A549 (cell line): ENCODE measurements at regions not wholly inside any gene's neighbourhood (a gene's known extent, or its start where the extent isn't known, plus 50 kb on each side); places are given as distances from the start of the nearest gene placed in this dataset.

Experiments used
- ATAC-seq, 2 experiments: fragments of 200-7000 bp in 1 of 2; fragments of >200 bp in 1 of 2; cut with Nextera tagmentation in 1 of 2; cut with Tn5 transposase in 1 of 2; 3 replicates each; pipeline versions ENCODE4 v1.8.0 to v1.9.1; 2018 to 2020; ENCODE audit warnings: mild to moderate bottlenecking in 1 of 2, moderate library complexity in 1 of 2
- CTCF ChIA-PET: fragments of 300-600 bp; sonication (Branson Sonifier 250); formaldehyde crosslinking; extraction: SDS; loops from one replicate; lab custom pipeline; 2021; ENCODE audit warnings: antibody characterized with exemption, inconsistent platforms; lab: Yijun Ruan, JAX
- POLR2A ChIA-PET: fragments of 350-600 bp; formaldehyde crosslinking; extraction: SDS; loops from one replicate; lab custom pipeline; 2021; ENCODE audit warnings: antibody characterized with exemption, inconsistent platforms; lab: Yijun Ruan, JAX
- DNase-seq, 2 experiments: peaks; one replicate each; pipeline versions ENCODE4 v3.0.0 to v3.0.0-alpha.2; 2011 to 2016; ENCODE audit warnings: low read depth in 1 of 2, low spot score in 1 of 2
- FAIRE-seq: peaks from 2 replicates; lab custom pipeline; 2011; peaks lifted over from hg19 to GRCh38; lab: Jason Lieb, UNC
- H3K27ac ChIP-seq, 2 experiments: fragments of >200 bp; sonication (Bioruptor Twin); formaldehyde crosslinking; 3 replicates each; pipeline ENCODE4 v1.5.1; 2016 to 2017
- H3K4me1 ChIP-seq: fragments of >200 bp; sonication (Bioruptor Twin); formaldehyde crosslinking; 3 replicates; pipeline ENCODE4 v1.6.1; 2016
- H3K4me2 ChIP-seq: fragments of >200 bp; sonication (Bioruptor Twin); formaldehyde crosslinking; 3 replicates; pipeline ENCODE4 v1.6.1; 2016
- H3K4me3 ChIP-seq: fragments of >200 bp; sonication (Bioruptor Twin); formaldehyde crosslinking; 3 replicates; pipeline ENCODE4 v1.5.1; 2016
- H3K9me3 ChIP-seq: fragments of >200 bp; sonication (Bioruptor Twin); formaldehyde crosslinking; 3 replicates; pipeline ENCODE4 v1.6.1; 2016
- BHLHE40 ChIP-seq: IDR thresholded peaks from 2 replicates; pipeline ENCODE4 v1.6.1; 2012; ENCODE audit warnings: low read depth, low read length, inconsistent platforms
- CHD2 ChIP-seq: fragments of 150-350 bp; IDR thresholded peaks from 2 replicates; pipeline ENCODE4 v1.6.1; 2014; ENCODE audit warnings: low read length; ENCODE audit not compliant: partially characterized antibody
- E2F6 ChIP-seq: IDR thresholded peaks from 2 replicates; pipeline ENCODE4 v1.6.1; 2012; ENCODE audit warnings: low read depth, borderline replicate concordance
- EHF ChIP-seq: fragments of 250-450 bp; sonication (Bioruptor Pico); IDR thresholded peaks from 2 replicates; pipeline ENCODE4 v1.5.0; 2020; ENCODE audit warnings: mild to moderate bottlenecking
- ELK1 ChIP-seq: fragments of 150-350 bp; IDR thresholded peaks from 2 replicates; pipeline ENCODE4 v1.6.1; 2014; ENCODE audit warnings: low read depth, mild to moderate bottlenecking, low read length
- EP300 ChIP-seq, 2 experiments: fragments of >200 bp; sonication (Bioruptor Twin); formaldehyde crosslinking; IDR thresholded peaks; 2 replicates in 1 of 2; 3 replicates in 1 of 2; pipeline ENCODE4 v1.6.1; 2016 to 2017
- FOSB ChIP-seq: fragments of 250-450 bp; sonication (Bioruptor Pico); IDR thresholded peaks from 2 replicates; pipeline ENCODE4 v1.5.0; 2020; ENCODE audit warnings: mild to moderate bottlenecking, moderate library complexity
- FOSL2 ChIP-seq, 2 experiments: fragments of 450-650 bp in 1 of 2; fragments of >200 bp in 1 of 2; sonication (Bioruptor Twin) in 1 of 2; formaldehyde crosslinking; IDR thresholded peaks; 2 replicates each; pipeline versions ENCODE4 v1.5.0 to v1.6.1; 2016 to 2020; ENCODE audit warnings: mild to moderate bottlenecking in 1 of 2, moderate library complexity in 1 of 2
- HDAC2 ChIP-seq: fragments of 200-600 bp; sonication (generic); IDR thresholded peaks from 2 replicates; pipeline ENCODE4 v1.6.1; 2016
- HES2 ChIP-seq: fragments of >200 bp; sonication (Bioruptor Twin); formaldehyde crosslinking; IDR thresholded peaks from 2 replicates; pipeline ENCODE4 v1.6.1; 2016
- HEYL ChIP-seq: fragments of 250-450 bp; sonication (Bioruptor Pico); IDR thresholded peaks from 2 replicates; pipeline ENCODE4 v1.8.0; 2021; ENCODE audit warnings: mild to moderate bottlenecking, moderate library complexity
- HOXA7 ChIP-seq: fragments of 250-450 bp; sonication (Bioruptor Pico); IDR thresholded peaks from 2 replicates; pipeline ENCODE4 v1.5.0; 2020; ENCODE audit warnings: mild to moderate bottlenecking, moderate library complexity
- HOXB13 ChIP-seq: fragments of 250-450 bp; sonication (Bioruptor Pico); IDR thresholded peaks from 2 replicates; pipeline ENCODE4 v1.5.0; 2020; ENCODE audit warnings: low read depth, mild to moderate bottlenecking, moderate library complexity
- HOXB5 ChIP-seq: fragments of 250-450 bp; sonication (Bioruptor Pico); IDR thresholded peaks from 2 replicates; pipeline ENCODE4 v1.5.0; 2020; ENCODE audit warnings: mild to moderate bottlenecking, moderate library complexity
- KDM1A ChIP-seq: fragments of 200-600 bp; sonication (generic); IDR thresholded peaks from 2 replicates; pipeline ENCODE4 v1.6.1; 2016; ENCODE audit warnings: low read depth, mild to moderate bottlenecking
- KDM5A ChIP-seq: fragments of 200-600 bp; sonication (generic); IDR thresholded peaks from 2 replicates; pipeline ENCODE4 v1.6.1; 2016; ENCODE audit warnings: antibody characterized with exemption, mild to moderate bottlenecking
- MAZ ChIP-seq: fragments of 150-350 bp; IDR thresholded peaks from 2 replicates; pipeline ENCODE4 v1.6.1; 2014; ENCODE audit warnings: antibody characterized with exemption, low read depth, low read length, borderline replicate concordance
- MYC ChIP-seq: IDR thresholded peaks from 2 replicates; pipeline ENCODE4 v1.6.1; 2012; ENCODE audit warnings: mild to moderate bottlenecking, inconsistent platforms, low read length, improper control_type of control experiment, borderline replicate concordance
- NFE2L2 ChIP-seq: fragments of 150-350 bp; conservative IDR thresholded peaks from 2 replicates; pipeline ENCODE4 v1.6.1; 2014; ENCODE audit warnings: low read length
- POLR2A ChIP-seq: IDR thresholded peaks from 2 replicates; pipeline ENCODE4 v1.6.1; 2012; ENCODE audit warnings: mild to moderate bottlenecking, low read length
- POLR2AphosphoS2 ChIP-seq: conservative IDR thresholded peaks from 2 replicates; pipeline ENCODE4 v1.6.1; 2012; ENCODE audit warnings: low read length, improper control_type of control experiment, inconsistent platforms
- RARB ChIP-seq: fragments of 250-450 bp; sonication (Bioruptor Pico); IDR thresholded peaks from 2 replicates; pipeline ENCODE4 v1.8.0; 2021; ENCODE audit warnings: mild to moderate bottlenecking, moderate library complexity
- RFX5 ChIP-seq: fragments of 450-650 bp; IDR thresholded peaks from 2 replicates; pipeline ENCODE4 v1.7.1; 2014; ENCODE audit warnings: antibody characterized with exemption, mild to moderate bottlenecking, moderate library complexity
- RNF2 ChIP-seq: fragments of 200-600 bp; sonication (generic); IDR thresholded peaks from 2 replicates; pipeline ENCODE4 v1.6.1; 2016; ENCODE audit warnings: low read depth, mild to moderate bottlenecking, antibody characterized with exemption, moderate library complexity, borderline replicate concordance
- TFCP2L1 ChIP-seq: fragments of 250-450 bp; sonication (Bioruptor Pico); IDR thresholded peaks from 2 replicates; pipeline ENCODE4 v1.5.0; 2021; ENCODE audit warnings: mild to moderate bottlenecking
- TP53 ChIP-seq: fragments of 250-450 bp; sonication (Bioruptor Pico); IDR thresholded peaks from 2 replicates; pipeline ENCODE4 v1.5.0; 2021; ENCODE audit warnings: mild to moderate bottlenecking, moderate library complexity
- ZC3H11A ChIP-seq: fragments of 450-650 bp; IDR thresholded peaks from 2 replicates; pipeline ENCODE4 v1.6.1; 2014; ENCODE audit warnings: antibody characterized with exemption, mild to moderate bottlenecking
- ZFP36 ChIP-seq: fragments of 450-650 bp; IDR thresholded peaks from 2 replicates; pipeline ENCODE4 v1.6.1; 2014; ENCODE audit warnings: borderline replicate concordance; ENCODE audit not compliant: partially characterized antibody
- ZNF302 ChIP-seq: fragments of 250-450 bp; sonication (Bioruptor Pico); IDR thresholded peaks from 2 replicates; pipeline ENCODE4 v1.9.0; 2021; ENCODE audit warnings: inconsistent platforms, mild to moderate bottlenecking, moderate library complexity
- ZSCAN20 ChIP-seq: fragments of 250-450 bp; sonication (Bioruptor Pico); IDR thresholded peaks from 2 replicates; pipeline ENCODE4 v1.8.0; 2022; ENCODE audit warnings: mild to moderate bottlenecking, moderate library complexity
- WGBS: methylation state at CpG from one replicate; pipeline ENCODE4 v1.1.6; 2017; ENCODE audit errors: missing lambda C conversion rate; 5-methylcytosine and 5-hydroxymethylcytosine counted together
- TF ChIP-seq, protein P1 (sequence below): fragments of 250-450 bp; sonication (Bioruptor Pico); IDR thresholded peaks from 2 replicates; pipeline ENCODE4 v1.5.0; 2021; ENCODE audit warnings: mild to moderate bottlenecking, moderate library complexity, borderline replicate concordance

GRCh38 chr2:66034467-66034866 is 400.5 kb upstream of the MEIS1 start:
- Histone ChIP-seq H3K4me1 (no peaks in the 10 kb centered on the region), H3K9me3 (no peaks in the 10 kb centered on the region), H3K4me2 (no peak overlapping the region), H3K4me3 (no peak overlapping the region), H3K27ac (no peak overlapping the region)
- DNase-seq: no peak
- ATAC-seq: no peak
- ChIA-PET CTCF (no interaction called here), POLR2A (no interaction called here)
- no peak for FAIRE-seq
- TF ChIP-seq TFCP2L1 (CRISPR knock-in tag) (no peak), FOSB (CRISPR knock-in tag) (no peak), MAZ (no peak), EP300 (IDR thresholded peaks at IDR 0.05) (no peak), RARB (CRISPR knock-in tag) (no peak), HEYL (CRISPR knock-in tag) (no peak), HDAC2 (no peak), HES2 (no peak)
- TF ChIP-seq, protein P1, sequence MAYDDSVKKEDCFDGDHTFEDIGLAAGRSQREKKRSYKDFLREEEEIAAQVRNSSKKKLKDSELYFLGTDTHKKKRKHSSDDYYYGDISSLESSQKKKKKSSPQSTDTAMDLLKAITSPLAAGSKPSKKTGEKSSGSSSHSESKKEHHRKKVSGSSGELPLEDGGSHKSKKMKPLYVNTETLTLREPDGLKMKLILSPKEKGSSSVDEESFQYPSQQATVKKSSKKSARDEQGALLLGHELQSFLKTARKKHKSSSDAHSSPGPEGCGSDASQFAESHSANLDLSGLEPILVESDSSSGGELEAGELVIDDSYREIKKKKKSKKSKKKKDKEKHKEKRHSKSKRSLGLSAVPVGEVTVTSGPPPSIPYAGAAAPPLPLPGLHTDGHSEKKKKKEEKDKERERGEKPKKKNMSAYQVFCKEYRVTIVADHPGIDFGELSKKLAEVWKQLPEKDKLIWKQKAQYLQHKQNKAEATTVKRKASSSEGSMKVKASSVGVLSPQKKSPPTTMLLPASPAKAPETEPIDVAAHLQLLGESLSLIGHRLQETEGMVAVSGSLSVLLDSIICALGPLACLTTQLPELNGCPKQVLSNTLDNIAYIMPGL: no peak

DNA sequence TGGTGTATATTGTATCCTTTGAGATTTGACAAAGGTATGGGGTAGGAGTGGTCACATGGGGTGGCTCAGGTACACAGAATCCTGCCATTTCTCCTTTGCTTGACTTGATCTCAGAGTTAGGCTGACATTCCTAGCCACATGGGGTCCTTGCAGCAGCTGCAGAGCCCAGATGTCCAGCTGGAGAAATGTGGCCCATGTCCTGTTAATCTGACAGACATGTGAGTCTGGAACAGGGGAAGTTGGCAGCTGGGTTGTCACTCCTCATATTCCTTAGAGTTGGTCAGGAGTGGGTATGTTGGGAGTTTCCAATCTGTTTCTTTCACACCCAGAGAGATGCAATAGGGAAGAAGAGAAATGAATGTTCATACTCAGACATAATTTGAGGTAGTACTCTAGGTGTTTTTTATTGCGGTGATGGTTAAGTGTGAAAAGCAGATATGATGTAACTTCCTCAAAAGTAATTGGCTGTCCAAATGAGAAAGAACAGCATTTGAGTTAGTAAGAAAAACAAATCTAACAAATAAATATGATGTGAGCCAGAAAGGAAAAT is 402.6 kb upstream of the MEIS1 start:
- Histone ChIP-seq H3K4me3 (no peak overlapping the region), H3K27ac (no peak overlapping the region), H3K4me2 (no peak overlapping the region), H3K9me3 (no peaks in the 10 kb centered on the region), H3K4me1 (no peaks in the 10 kb centered on the region)
- 89% methylated on average over 1 of the region's 1 CpG for WGBS
- TF ChIP-seq RFX5: no peak
- no peak for TF ChIP-seq NFE2L2
- TF ChIP-seq KDM5A: no peak
- TF ChIP-seq POLR2A: no peak
- TF ChIP-seq BHLHE40: no peak
- TF ChIP-seq HOXB5 (CRISPR knock-in tag): no peak
- no peak for TF ChIP-seq ZC3H11A
- TF ChIP-seq POLR2AphosphoS2: no peak
- no peak for TF ChIP-seq CHD2
- no peak for TF ChIP-seq RNF2
- TF ChIP-seq TFCP2L1 (CRISPR knock-in tag): no peak
- TF ChIP-seq TP53: no peak
- no peak for TF ChIP-seq HDAC2
- TF ChIP-seq ZNF302 (CRISPR knock-in tag): no peak
- TF ChIP-seq EHF: no peak
- no peak for TF ChIP-seq E2F6
- TF ChIP-seq HOXB13 (CRISPR knock-in tag): no peak
- no peak for TF ChIP-seq KDM1A
- TF ChIP-seq ZFP36: no peak
- FAIRE-seq: no peak
- CTCF ChIA-PET: no interaction called here
- ATAC-seq: no peak
- POLR2A ChIA-PET: no interaction called here
- DNase-seq: no peak

DNA sequence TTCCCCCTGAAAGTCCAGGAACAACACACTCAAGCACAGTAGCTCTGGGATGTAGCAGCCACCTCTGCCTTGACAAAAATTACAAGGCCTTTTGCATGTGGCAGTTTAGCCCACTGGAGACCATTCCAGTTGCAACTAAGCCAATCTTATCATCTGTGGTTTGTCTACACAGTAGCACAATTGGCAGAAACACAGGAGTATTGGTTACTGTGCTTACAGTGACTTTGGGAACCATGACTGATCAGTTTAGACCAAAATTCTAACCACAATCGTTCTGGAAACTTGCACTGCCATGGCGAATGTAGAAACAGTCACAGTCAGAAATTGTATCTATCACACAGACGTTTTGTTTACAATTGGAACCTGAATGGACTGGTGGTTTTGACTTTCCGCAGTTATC is 403.7 kb upstream of the MEIS1 start:
- Histone ChIP-seq H3K27ac (no peak overlapping the region), H3K4me1 (no peaks in the 10 kb centered on the region), H3K4me3 (no peak overlapping the region), H3K4me2 (no peak overlapping the region), H3K9me3 (no peaks in the 10 kb centered on the region)
- 14% methylated on average over 4 of the region's 4 CpGs for WGBS
- CTCF ChIA-PET: no interaction called here
- ATAC-seq (no peak), FAIRE-seq (no peak), DNase-seq (no peak)
- TF ChIP-seq ZSCAN20 (no peak), HOXA7 (CRISPR knock-in tag) (no peak), CHD2 (no peak), HEYL (CRISPR knock-in tag) (no peak), EHF (no peak), ELK1 (no peak), FOSL2 (IDR thresholded peaks at IDR 0.05) (no peak), FOSL2 (CRISPR knock-in tag; IDR thresholded peaks at IDR 0.05) (no peak), MYC (no peak)
- POLR2A ChIA-PET: no interaction called here
